ENCODE measurements at regions not wholly inside any gene's neighbourhood (a gene's known extent, or its start where the extent isn't known, plus 50 kb on each side); places are given as distances from the start of the nearest gene placed in this dataset.

- H3K9ac ChIP-seq (ENCODE audit: low read depth in 1 of 2, low read length in 2 of 2), result no peak overlapping the region
- H3K27ac ChIP-seq (ENCODE audit: low read depth in 1 of 2, low read length in 2 of 2), result no peak overlapping the region
- no peaks in the 10 kb centered on the region for H3K4me1 ChIP-seq (ENCODE audit: control insufficient read depth in 4 of 4, insufficient read depth in 4 of 4, low read length in 3 of 4)
- TF ChIP-seq SP1 (IDR thresholded peaks at IDR 0.05), result no peak
- no peak for TF ChIP-seq FOXA1 (IDR thresholded peaks at IDR 0.05)
- no peak for TF ChIP-seq NR2F2 (IDR thresholded peaks at IDR 0.05)
- no peak for TF ChIP-seq RAD21 (IDR thresholded peaks at IDR 0.05)
- TF ChIP-seq HNF4G (IDR thresholded peaks at IDR 0.05), result no peak
- no peak for TF ChIP-seq EGR1 (IDR thresholded peaks at IDR 0.05; ENCODE audit: low read depth in 2 of 2)
- TF ChIP-seq HNF4A (conservative IDR thresholded peaks at IDR 0.05), result no peak
- TF ChIP-seq TAF1 (conservative IDR thresholded peaks at IDR 0.05), result no peak
- no peaks in the 10 kb centered on the region for H3K9me3 ChIP-seq (ENCODE audit: control insufficient read depth in 4 of 4, low read length in 3 of 4)
- H3K4me3 ChIP-seq (ENCODE audit: low read depth in 1 of 3, low read length in 3 of 3), result no peak overlapping the region
- no peaks in the 10 kb centered on the region for H3K27me3 ChIP-seq (ENCODE audit: control insufficient read depth in 4 of 4, insufficient read depth in 4 of 4, low read length in 3 of 4)
- no peak for DNase-seq (ENCODE audit: low spot score)
- WGBS, result 58% methylated on average over 3 of the region's 3 CpGs
- no peaks in the 10 kb centered on the region for H3K36me3 ChIP-seq (ENCODE audit: control insufficient read depth in 4 of 4, insufficient read depth in 3 of 4, low read depth in 1 of 4, low read length in 3 of 4)
Measured at GRCh38 chr18:40096675-40097074, 1858.4 kb upstream of the PIK3C3 start.

- no peak for DNase-seq (ENCODE audit: low spot score)
- H3K9ac ChIP-seq (ENCODE audit: low read depth in 1 of 2, low read length in 2 of 2), result no peak overlapping the region
- no peak overlapping the region for H3K27ac ChIP-seq (ENCODE audit: low read depth in 1 of 2, low read length in 2 of 2)
- no peak overlapping the region for H3K4me3 ChIP-seq (ENCODE audit: low read depth in 1 of 3, low read length in 3 of 3)
- H3K9me3 ChIP-seq (ENCODE audit: control insufficient read depth in 4 of 4, low read length in 3 of 4), result no peaks in the 10 kb centered on the region
- TF ChIP-seq, protein P1, sequence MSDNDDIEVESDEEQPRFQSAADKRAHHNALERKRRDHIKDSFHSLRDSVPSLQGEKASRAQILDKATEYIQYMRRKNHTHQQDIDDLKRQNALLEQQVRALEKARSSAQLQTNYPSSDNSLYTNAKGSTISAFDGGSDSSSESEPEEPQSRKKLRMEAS (IDR thresholded peaks at IDR 0.05), result no peak
- TF ChIP-seq FOXA1 (IDR thresholded peaks at IDR 0.05), result no peak
- TF ChIP-seq GABPA (IDR thresholded peaks at IDR 0.05 in 1 of 2, conservative IDR thresholded peaks at IDR 0.05 in 1 of 2), result no peak
- no peak for TF ChIP-seq EGR1 (IDR thresholded peaks at IDR 0.05; ENCODE audit: low read depth in 2 of 2)
- TF ChIP-seq, protein P2, sequence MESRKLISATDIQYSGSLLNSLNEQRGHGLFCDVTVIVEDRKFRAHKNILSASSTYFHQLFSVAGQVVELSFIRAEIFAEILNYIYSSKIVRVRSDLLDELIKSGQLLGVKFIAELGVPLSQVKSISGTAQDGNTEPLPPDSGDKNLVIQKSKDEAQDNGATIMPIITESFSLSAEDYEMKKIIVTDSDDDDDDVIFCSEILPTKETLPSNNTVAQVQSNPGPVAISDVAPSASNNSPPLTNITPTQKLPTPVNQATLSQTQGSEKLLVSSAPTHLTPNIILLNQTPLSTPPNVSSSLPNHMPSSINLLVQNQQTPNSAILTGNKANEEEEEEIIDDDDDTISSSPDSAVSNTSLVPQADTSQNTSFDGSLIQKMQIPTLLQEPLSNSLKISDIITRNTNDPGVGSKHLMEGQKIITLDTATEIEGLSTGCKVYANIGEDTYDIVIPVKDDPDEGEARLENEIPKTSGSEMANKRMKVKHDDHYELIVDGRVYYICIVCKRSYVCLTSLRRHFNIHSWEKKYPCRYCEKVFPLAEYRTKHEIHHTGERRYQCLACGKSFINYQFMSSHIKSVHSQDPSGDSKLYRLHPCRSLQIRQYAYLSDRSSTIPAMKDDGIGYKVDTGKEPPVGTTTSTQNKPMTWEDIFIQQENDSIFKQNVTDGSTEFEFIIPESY (IDR thresholded peaks at IDR 0.05), result no peak
- no peak for TF ChIP-seq SP1 (IDR thresholded peaks at IDR 0.05)
- WGBS, result 50% methylated on average over 2 of the region's 2 CpGs
- H3K27me3 ChIP-seq (ENCODE audit: control insufficient read depth in 4 of 4, insufficient read depth in 4 of 4, low read length in 3 of 4), result no peaks in the 10 kb centered on the region
- H3K36me3 ChIP-seq (ENCODE audit: control insufficient read depth in 4 of 4, insufficient read depth in 3 of 4, low read depth in 1 of 4, low read length in 3 of 4), result no peaks in the 10 kb centered on the region
- H3K4me1 ChIP-seq (ENCODE audit: control insufficient read depth in 4 of 4, insufficient read depth in 4 of 4, low read length in 3 of 4), result no peaks in the 10 kb centered on the region
Measured at GRCh38 chr18:40094441-40094840, 1860.6 kb upstream of the PIK3C3 start.

- Histone ChIP-seq H3K36me3 (ENCODE audit: control insufficient read depth in 4 of 4, insufficient read depth in 3 of 4, low read depth in 1 of 4, low read length in 3 of 4) (no peaks in the 10 kb centered on the region), H3K9me3 (ENCODE audit: control insufficient read depth in 4 of 4, low read length in 3 of 4) (no peaks in the 10 kb centered on the region), H3K4me1 (ENCODE audit: control insufficient read depth in 4 of 4, insufficient read depth in 4 of 4, low read length in 3 of 4) (no peaks in the 10 kb centered on the region), H3K4me3 (ENCODE audit: low read depth in 1 of 3, low read length in 3 of 3) (no peak overlapping the region), H3K27me3 (ENCODE audit: control insufficient read depth in 4 of 4, insufficient read depth in 4 of 4, low read length in 3 of 4) (no peaks in the 10 kb centered on the region), H3K9ac (ENCODE audit: low read depth in 1 of 2, low read length in 2 of 2) (no peak overlapping the region), H3K27ac (ENCODE audit: low read depth in 1 of 2, low read length in 2 of 2) (no peak overlapping the region)
- TF ChIP-seq YY1 (IDR thresholded peaks at IDR 0.05) (no peak), JUND (IDR thresholded peaks at IDR 0.05) (no peak), NR2F2 (IDR thresholded peaks at IDR 0.05) (no peak), FOXA1 (IDR thresholded peaks at IDR 0.05) (no peak)
- TF ChIP-seq, protein P2 (IDR thresholded peaks at IDR 0.05), result no peak
- DNase-seq (ENCODE audit: low spot score), result no peak
- whole genome bisulfite sequencing, result 58% methylated on average over 3 of the region's 3 CpGs
Measured at GRCh38 chr18:40088130-40088529, 1866.9 kb upstream of the PIK3C3 start.

Measured in liver (tissue), 7 donors.